Endometrial microvascular endothelial cells (primary cell): ENCODE measurements at regions not wholly inside any gene's neighbourhood (a gene's known extent, or its start where the extent isn't known, plus 50 kb on each side); places are given as distances from the start of the nearest gene placed in this dataset.

Experiments
- in situ Hi-C: cut with HindIII; loops from 2 replicates; pipeline ENCODE4 v1.10.0; 2017; ENCODE audit warnings: low sequenced_read_pairs, low pct_unique_long_range_greater_than_20kb; ENCODE audit errors: inconsistent ontology term

- in situ Hi-C loops: no loop called here
These were observed 717.7 kb downstream of the LIG4 start for GRCh38 chr13:107497661-107498060.

- in situ Hi-C loops: no loop called here
These were observed 722.1 kb downstream of the LIG4 start for GRCh38 chr13:107493266-107493665.

DNA sequence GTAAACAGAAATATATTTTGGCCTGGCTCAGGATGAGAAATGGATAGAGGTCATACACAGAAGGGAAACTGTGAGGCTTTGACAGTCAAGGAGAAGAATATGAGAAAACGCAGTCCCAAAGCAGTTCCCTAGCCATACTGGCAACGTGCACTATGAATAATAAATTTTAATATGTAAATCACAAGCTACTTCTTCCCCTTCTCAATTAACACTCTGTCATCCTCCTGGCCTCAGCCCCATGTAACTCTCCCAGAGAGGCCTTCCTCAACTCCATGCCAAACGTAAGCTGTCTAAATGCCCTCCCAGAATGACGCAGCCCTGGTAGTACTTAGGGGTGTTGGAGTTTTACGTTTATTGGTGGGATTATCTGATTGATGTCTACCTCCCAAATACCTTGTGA lies 732.6 kb downstream of the LIG4 start:
- in situ Hi-C loops: no loop called here

DNA sequence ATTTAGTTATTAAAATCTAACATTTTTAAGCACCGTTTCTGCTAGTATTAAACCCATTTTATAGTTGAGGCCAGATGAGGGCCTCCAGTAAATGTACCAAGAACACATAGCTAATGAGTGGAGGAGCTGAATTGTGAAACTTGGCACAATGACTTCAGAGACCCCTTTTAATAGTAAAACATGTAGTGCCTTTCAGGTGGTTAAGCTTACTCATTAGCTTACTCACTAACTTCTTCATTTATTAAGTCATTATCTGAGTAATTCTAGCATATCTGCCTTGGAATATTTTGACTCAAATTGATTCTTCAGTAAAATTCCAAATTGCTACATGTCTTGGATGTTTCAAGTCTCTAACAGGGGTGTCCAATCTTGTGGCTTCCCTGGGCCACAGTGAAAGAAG lies 735.2 kb downstream of the LIG4 start:
- in situ Hi-C loops: no loop called here

- in situ Hi-C loops: no loop called here
These were observed 737.5 kb downstream of the LIG4 start for GRCh38 chr13:107477772-107478379.

GRCh38 chr13:107475753-107476453 lies 739.4 kb downstream of the LIG4 start:
- in situ Hi-C loops: no loop called here

GRCh38 chr13:107473253-107473652 lies 742.1 kb downstream of the LIG4 start:
- in situ Hi-C loops: no loop called here

- in situ Hi-C loops: no loop called here
These were observed 748.8 kb downstream of the LIG4 start for GRCh38 chr13:107466326-107467099.

DNA sequence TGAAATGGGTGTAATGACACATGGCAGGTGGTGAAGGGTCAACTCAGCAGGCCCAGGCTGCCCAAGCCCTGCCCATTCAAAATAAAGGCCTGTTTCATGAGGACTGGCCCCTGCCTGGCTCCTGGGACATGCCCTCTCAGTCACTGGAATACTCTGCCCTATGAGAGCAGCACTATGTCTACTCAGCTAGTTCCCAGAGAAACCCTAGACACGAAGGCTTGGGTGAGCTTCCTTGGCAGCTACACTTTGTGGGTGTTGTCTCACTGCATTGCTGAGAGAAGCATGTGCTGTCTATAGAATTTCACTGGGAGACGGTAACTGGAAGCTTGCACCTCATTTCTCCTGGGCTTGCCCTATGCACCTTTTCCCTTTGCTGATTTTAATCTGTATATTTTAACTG lies 752.8 kb downstream of the LIG4 start:
- in situ Hi-C loops: no loop called here

GRCh38 chr13:107461751-107462150 lies 753.6 kb downstream of the LIG4 start:
- in situ Hi-C loops: no loop called here

- in situ Hi-C loops: no loop called here
These were observed 755.9 kb downstream of the LIG4 start for GRCh38 chr13:107459430-107459829.

DNA sequence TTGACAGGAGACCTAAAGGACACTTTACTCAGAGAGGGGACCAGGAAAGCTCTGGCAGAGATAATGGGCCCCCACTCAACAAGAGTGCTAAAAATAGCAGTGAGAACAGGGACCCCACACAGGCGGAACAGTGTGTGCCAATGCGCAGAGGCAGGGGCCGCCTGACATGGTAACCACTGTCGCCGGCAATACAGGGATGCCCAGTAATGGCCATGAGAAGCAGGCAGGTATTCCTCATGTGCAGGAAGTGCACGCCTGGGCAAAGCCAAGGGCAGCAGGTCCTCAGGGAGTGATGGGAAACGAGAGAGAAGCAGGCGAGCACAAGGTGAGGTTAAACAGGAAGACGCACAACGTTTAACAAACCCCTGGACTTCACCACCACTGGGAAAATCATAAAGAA lies 757.1 kb downstream of the LIG4 start:
- in situ Hi-C loops: no loop called here

- in situ Hi-C loops: no loop called here
These were observed 757.6 kb downstream of the LIG4 start for GRCh38 chr13:107457686-107458085.

- in situ Hi-C loops: no loop called here
These were observed 758.9 kb downstream of the LIG4 start for GRCh38 chr13:107456431-107456830.

DNA sequence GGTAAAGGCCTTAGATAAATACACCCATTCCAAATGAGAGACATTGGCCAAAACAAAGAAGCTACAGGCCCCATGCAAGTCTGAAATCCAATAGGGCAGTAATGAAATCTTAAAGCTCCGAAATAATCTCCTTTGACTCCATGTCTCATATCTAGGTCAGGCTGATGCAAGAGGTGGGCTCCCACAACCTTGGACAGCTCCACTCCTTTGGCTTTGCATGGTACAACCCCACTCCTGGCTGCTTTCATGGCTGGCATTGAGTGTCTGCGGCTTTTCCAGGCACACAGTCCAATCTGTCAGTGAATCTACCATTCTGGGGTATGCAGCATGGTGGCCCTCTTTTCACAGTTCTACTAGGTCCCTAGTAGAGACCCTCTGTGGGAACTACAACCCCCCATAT lies 762.5 kb downstream of the LIG4 start:
- in situ Hi-C loops: no loop called here

- in situ Hi-C loops: no loop called here
These were observed 764.4 kb downstream of the LIG4 start for GRCh38 chr13:107450931-107451330.

- in situ Hi-C loops: no loop called here
These were observed 764.9 kb downstream of the LIG4 start for GRCh38 chr13:107450431-107450830.

- in situ Hi-C loops: no loop called here
These were observed 767.7 kb downstream of the LIG4 start for GRCh38 chr13:107447591-107447990.

DNA sequence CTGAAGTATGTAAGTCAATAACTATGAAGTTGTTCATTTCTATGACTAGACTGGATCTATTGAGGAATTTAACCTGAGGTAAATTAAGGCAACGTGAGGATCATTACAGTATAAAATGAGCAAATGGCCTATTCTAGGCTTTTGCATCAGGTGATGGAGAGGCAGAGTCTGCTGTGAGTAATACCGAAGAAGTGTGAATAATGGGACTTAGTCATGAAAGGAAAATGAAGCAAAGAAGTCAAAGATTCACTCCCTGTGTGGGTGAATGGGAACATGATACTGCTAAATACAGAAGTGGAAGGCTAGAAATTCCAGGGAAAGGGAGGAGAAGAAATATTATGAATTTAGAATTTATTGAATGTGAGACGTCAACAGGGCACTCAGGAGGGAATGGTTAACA lies 774.1 kb downstream of the LIG4 start:
- in situ Hi-C loops: no loop called here

- in situ Hi-C loops: no loop called here
These were observed 777.1 kb downstream of the LIG4 start for GRCh38 chr13:107438251-107438650.
